ENCODE measurements at regions not wholly inside any gene's neighbourhood (a gene's known extent, or its start where the extent isn't known, plus 50 kb on each side); places are given as distances from the start of the nearest gene placed in this dataset.
"Not testable (repeated sequence)": the region's sequence is repeated elsewhere in the genome, so short reads cannot be mapped to it uniquely, and the experiment has no call there.

DNA sequence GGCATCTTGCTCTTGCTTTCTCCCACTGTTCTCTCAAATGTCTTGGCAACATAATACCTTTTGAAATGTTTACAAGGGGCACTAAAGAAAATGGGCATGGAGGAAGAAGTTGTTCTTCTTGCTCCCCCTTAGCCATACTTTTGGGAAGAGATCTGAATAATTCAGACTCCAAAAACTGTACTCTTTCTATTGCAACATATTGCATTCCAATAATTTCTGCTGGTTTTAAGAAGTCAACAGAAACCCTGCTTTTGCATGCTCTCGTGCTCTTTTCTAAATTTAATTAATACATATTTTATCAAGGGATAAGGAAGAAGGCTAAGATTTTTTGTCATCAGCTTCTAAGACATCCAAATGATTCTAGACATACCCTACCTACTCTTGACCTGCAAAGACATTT lies 409.9 kb upstream of the SOX5 start:
- DNase-seq: no peak

DNA sequence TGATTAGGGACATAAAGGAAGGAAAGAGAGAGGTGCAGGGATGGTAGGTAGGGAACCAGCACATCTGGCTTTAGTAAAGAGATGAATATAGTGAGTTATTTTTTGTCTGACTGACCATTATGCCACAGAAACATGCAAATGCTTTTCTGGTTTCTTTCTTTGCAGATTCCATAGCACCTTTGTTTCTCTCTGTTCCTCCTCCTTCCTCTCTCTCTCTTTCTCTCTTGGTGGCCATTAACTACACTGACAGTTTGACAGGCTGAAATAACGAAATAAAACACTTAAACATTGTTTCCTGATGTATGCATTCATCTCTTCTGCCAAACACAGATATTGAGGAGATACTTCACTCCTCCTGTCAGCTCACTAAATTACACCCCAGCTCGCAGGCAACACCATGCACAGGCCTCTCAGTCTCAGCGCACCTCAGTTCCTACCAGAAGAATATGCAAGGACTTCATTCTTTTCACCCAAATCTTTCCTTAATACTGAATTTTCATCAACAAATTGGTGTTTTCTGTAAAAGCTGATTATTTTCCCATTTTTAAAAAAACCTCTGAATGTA lies 406.9 kb upstream of the SOX5 start:
- no peak for DNase-seq

- no peak for DNase-seq
These were observed 402.9 kb upstream of the SOX5 start for GRCh38 chr12:24352363-24352762.

DNA sequence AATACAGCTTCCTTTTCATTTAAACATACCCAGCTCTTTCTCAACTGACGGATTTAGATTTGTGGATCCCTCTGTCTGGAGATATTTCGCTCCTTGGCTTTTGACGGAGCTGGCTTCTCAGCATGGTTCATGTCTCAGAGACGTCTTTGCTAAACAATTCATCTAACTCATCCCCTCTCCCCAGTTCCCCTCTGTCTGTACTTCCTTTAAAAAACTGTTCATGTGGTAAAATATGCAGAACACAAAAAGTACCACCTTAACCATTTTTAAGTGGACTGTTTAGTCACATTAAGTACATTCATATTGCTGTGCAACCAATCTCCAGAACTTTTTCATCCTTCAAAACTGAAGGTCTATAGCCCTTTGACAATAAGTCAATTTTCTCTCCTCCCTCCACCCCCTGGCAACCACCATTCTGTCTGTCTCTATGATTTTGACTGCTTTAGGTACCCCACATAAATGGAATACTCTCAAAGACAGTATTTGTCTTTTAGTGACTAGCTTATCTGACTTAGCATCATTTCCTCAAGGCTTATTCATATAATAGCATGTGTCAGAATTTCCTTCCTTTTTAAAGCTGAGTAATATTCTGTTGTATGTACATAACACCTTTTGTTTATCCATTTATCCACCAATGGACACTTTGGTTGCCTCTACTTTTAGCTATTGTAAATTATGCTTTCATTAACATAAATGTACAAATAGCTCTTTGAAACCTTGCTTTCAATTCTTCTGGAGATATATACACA lies 399.8 kb upstream of the SOX5 start:
- no peak for DNase-seq

- DNase-seq: not testable (repeated sequence)
These were observed 398.7 kb upstream of the SOX5 start for GRCh38 chr12:24348180-24348579.

GRCh38 chr12:24328261-24328660 lies 378.8 kb upstream of the SOX5 start:
- DNase-seq: no peak

DNA sequence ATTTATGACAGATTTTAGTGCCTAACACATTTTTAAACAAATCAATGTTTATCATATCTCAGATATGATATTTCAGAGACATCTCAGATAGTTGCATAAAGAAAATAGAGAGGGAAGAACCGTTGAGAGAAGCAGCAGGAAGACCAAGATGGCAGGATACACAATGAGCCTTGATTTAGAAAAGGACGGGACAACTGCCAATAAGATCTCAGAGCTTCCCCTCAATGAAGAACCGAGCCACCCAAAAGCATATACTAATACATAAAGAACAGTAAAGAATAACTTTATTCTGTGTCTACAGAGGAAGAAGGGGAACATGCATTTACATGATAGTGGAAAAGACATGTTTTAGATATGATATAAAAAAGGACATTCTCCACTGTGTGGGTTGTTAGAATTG lies 375.9 kb upstream of the SOX5 start:
- no peak for DNase-seq

DNA sequence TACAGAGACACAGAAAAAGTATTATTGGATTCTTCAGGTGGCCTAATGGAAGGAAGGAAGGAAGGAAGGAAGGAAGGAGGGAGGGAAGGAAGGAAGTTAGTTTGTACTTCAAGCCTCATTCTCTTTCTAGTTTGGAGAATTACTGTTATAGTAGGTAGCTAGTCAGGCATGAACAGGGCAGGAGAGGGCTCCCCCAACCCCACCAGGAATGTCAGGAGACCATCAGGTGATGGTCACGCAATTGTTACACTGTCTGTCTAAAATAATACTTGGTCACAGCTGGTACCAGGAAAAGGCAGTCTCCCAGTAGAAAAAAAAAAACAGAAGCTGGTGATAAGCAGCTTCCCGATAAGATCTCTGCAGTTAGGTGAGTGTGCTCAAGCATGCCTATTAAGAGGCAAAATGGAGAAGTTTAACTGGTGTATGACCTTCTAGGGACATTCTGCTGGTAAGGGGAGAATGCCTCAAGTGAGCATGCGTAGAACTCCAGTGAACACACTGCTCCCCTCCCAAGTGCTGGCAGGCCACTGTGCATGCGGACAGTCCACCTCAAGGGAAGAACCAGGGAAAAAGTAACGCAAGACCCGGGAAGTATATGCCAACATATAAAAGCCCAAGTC lies 358.4 kb upstream of the SOX5 start:
- no peak for DNase-seq

- no peak for DNase-seq
These were observed 357.7 kb upstream of the SOX5 start for GRCh38 chr12:24307153-24307552.

GRCh38 chr12:24306001-24306400 lies 356.5 kb upstream of the SOX5 start:
- DNase-seq: no peak

DNA sequence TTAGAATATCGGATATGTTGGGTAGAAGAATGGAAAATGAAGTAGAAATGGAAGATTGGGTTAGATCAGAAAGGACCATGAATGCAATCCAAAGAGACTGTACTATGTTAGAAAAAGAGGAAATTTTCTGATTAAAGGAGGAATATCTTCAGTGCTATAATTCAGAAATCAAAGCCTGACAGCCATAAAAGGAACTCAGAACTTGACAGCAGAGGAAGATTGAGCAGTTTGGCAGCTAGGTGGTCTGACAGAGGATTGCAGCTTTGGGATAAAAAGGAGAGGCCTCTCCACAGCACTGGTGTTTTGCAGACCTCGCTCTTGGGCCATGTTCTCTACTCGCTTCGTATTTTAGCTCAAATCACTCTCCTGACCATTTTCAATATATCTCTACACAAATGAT lies 354.8 kb upstream of the SOX5 start:
- DNase-seq: no peak

- no peak for DNase-seq
These were observed 353.2 kb upstream of the SOX5 start for GRCh38 chr12:24302708-24303107.

DNA sequence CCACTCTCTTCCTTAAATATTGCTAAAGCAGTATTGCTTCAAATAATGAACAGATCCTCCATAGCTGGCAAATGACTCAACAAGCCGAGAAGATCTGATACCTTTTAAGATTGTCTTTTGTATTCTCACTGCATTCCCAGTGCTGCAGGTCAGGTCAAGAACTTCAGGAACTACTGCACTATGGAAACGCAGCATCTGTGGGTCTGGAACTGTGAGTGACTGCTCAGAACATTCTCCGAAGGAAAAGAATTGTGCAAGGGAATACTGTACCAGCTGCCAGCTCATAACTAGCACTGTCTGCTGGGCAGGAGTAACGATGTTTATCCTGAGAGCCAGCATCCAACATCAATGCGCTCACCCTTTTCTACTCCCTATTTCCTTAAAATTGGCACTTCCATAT lies 348.0 kb upstream of the SOX5 start:
- no peak for DNase-seq

DNA sequence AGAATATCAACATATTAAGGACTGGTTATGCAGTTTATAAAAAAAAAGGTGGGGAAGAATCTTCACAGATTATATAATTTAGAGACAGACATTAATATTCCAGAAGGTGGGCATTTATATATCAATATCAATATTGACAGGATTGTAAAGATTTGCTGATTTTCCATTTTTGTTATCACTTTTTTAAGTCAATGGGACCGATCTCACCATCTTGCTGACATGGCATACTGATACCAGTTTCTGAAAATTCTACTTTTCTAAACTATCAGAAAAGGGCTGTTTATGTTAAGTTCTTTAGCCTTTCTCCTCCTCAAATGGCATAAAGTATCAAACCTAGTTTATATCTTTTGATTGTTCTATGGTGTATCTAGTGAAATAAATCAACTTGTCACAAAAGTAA lies 344.1 kb upstream of the SOX5 start:
- DNase-seq: no peak

DNA sequence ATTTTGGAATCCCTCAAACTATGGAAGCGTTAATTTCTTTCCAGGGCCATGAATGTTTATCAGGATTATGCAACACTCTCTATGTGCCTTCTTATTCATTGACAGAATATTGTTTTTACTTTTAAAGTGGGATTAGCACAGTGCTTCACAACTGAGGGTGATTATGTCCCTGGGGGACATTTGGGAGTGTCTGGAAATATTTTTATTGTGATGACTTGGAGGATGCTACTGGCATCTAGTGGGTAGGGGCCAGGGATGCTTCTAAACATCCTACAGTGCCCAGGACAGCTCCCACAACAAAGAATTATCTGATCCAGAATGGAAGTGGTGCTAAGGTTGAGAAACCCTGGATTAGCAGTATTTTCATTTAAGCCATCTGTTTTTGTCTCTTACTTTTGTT lies 338.5 kb upstream of the SOX5 start:
- DNase-seq: no peak

GRCh38 chr12:24285448-24285847 lies 336.0 kb upstream of the SOX5 start:
- no peak for DNase-seq

- DNase-seq: no peak
These were observed 331.9 kb upstream of the SOX5 start for GRCh38 chr12:24281341-24281740.

- no peak for DNase-seq
These were observed 330.8 kb upstream of the SOX5 start for GRCh38 chr12:24280056-24280842.

DNA sequence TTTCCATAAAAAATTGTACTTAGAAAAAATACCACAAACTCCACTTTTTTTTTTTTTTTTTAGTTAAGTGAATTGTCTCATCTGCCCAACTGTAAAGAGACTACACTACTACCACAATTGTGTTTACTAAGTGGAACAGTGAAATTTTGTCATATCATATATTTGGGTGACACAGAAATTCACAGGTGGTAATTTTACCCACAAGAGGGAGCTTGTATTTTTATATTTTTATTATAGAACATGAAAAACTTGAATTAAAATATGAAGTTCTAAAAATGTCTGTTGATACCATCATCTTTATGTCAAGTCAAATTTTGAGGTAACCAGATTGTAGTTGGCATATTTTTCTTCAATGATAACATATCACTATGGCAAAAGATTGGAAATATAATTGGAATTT lies 329.4 kb upstream of the SOX5 start:
- DNase-seq: no peak

- DNase-seq: no peak
These were observed 321.5 kb upstream of the SOX5 start for GRCh38 chr12:24270965-24271364.

DNA sequence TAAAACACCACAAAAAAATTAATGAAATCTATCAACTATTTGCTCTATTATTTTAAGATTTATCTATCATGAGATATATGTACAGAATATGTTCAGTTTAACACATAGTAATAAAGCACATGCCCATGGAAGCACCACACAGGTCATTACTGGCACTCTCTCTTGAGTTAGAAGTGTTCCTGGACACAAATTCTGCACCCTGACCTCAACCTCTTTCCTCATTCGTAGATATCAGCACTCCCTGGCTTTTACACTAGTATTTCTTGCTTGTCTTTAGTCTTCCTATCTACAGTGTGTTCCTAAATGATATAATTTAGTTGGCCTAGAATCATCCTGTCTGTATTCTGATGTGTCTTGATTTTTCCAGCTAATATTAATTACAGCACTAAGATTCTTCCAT lies 321.0 kb upstream of the SOX5 start:
- DNase-seq: no peak

GRCh38 chr12:24268663-24269186 lies 319.3 kb upstream of the SOX5 start:
- DNase-seq: no peak

DNA sequence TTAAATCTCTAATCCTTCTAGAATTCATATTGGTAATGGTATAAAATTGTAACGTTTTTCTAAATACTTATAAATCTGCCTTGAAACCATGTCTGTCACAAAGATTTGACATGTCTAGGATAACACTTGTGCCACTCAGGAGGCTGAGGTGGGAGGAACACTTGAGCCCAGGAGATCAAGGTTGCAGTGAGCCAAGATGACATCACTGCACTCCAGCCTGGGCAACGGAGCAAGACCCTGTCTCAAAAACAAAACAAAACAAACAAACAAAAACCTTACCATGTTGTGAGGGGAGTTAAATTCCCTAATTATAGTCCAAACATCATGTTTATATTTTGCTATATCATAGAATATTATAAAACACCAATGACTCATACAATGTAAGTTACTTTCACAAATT lies 317.5 kb upstream of the SOX5 start:
- DNase-seq: no peak

- no peak for DNase-seq
These were observed 307.2 kb upstream of the SOX5 start for GRCh38 chr12:24256684-24257083.

Data from NCI-H187 treated with DMSO at 0.1 percent for 48 hours (cell line).